NCI-H2107 treated with DMSO at 0.1 percent for 48 hours (cell line): ENCODE measurements at regions not wholly inside any gene's neighbourhood (a gene's known extent, or its start where the extent isn't known, plus 50 kb on each side); places are given as distances from the start of the nearest gene placed in this dataset.

ENCODE experiments used
- DNase-seq: peaks from one replicate; lab custom pipeline; 2025; ENCODE audit not compliant: unreplicated experiment; lab: John Stamatoyannopoulos, UW

GRCh38 chr16:80023865-80024264, 423.3 kb upstream of the MAF start:
- DNase-seq, result no peak

GRCh38 chr16:80019395-80019794, 418.9 kb upstream of the MAF start:
- no peak for DNase-seq

- DNase-seq, result no peak
These were observed 417.9 kb upstream of the MAF start for GRCh38 chr16:80018466-80018865.

- no peak for DNase-seq
These were observed 416.3 kb upstream of the MAF start for GRCh38 chr16:80016731-80017326.

GRCh38 chr16:80015566-80015965, 415.0 kb upstream of the MAF start:
- no peak for DNase-seq

- no peak for DNase-seq
These were observed 413.9 kb upstream of the MAF start for GRCh38 chr16:80014241-80014939.

GRCh38 chr16:80012586-80012985, 412.0 kb upstream of the MAF start:
- DNase-seq, result no peak

- DNase-seq, result no peak
These were observed 409.6 kb upstream of the MAF start for GRCh38 chr16:80009971-80010659.

- no peak for DNase-seq
These were observed 408.3 kb upstream of the MAF start for GRCh38 chr16:80008857-80009256.

GRCh38 chr16:80007231-80007630, 406.7 kb upstream of the MAF start:
- no peak for DNase-seq

GRCh38 chr16:80006241-80007215, 406.0 kb upstream of the MAF start:
- DNase-seq, result no peak

GRCh38 chr16:80004113-80004512, 403.6 kb upstream of the MAF start:
- no peak for DNase-seq

GRCh38 chr16:80002261-80002660, 401.7 kb upstream of the MAF start:
- DNase-seq, result no peak

- DNase-seq, result no peak
These were observed 397.6 kb upstream of the MAF start for GRCh38 chr16:79998143-79998542.

GRCh38 chr16:79997257-79997656, 396.7 kb upstream of the MAF start:
- no peak for DNase-seq

GRCh38 chr16:79996321-79996720, 395.8 kb upstream of the MAF start:
- no peak for DNase-seq

GRCh38 chr16:79995315-79995714, 394.8 kb upstream of the MAF start:
- no peak for DNase-seq

GRCh38 chr16:79994418-79994817, 393.9 kb upstream of the MAF start:
- DNase-seq, result no peak

GRCh38 chr16:79993629-79994209, 393.2 kb upstream of the MAF start:
- no peak for DNase-seq

GRCh38 chr16:79991969-79992368, 391.4 kb upstream of the MAF start:
- no peak for DNase-seq

- DNase-seq, result no peak
These were observed 388.2 kb upstream of the MAF start for GRCh38 chr16:79988721-79989220.
